Panc1 (cell line): ENCODE measurements at regions not wholly inside any gene's neighbourhood (a gene's known extent, or its start where the extent isn't known, plus 50 kb on each side); places are given as distances from the start of the nearest gene placed in this dataset.

ENCODE experiments used
- ATAC-seq: fragments of 200-7000 bp; cut with Tn5 transposase; 2 replicates; pipeline ENCODE4 v1.9.1; 2020; ENCODE audit warnings: mild to moderate bottlenecking, moderate library complexity
- BruUV-seq: library from RNA; stranded (reverse); fragments of 400-500 nt; replicated peaks from 2 replicates; lab custom pipeline; 2021; lab: Mats Ljungman, UMichigan
- CTCF ChIA-PET: fragments of 300-600 bp; sonication (Branson Sonifier 250); formaldehyde crosslinking; loops from one replicate; lab custom pipeline; 2022; ENCODE audit warnings: antibody characterized with exemption; lab: Charles Lee
- POLR2A ChIA-PET: fragments of 300-600 bp; sonication (Branson Sonifier 250); formaldehyde crosslinking; loops from one replicate; lab custom pipeline; 2022; ENCODE audit warnings: antibody characterized with exemption; lab: Charles Lee
- DNase-seq: peaks from one replicate; pipeline ENCODE4 v3.0.0-alpha.2; 2010; ENCODE audit warnings: low read depth, low spot score
- H3K27ac ChIP-seq: 2 replicates; pipeline ENCODE4 v1.5.1; 2011; ENCODE audit warnings: mild to moderate bottlenecking, low read length, inconsistent platforms
- H3K27me3 ChIP-seq: fragments of 200-500 bp; sonication (Bioruptor generic); 2 replicates; pipeline ENCODE4 v1.6.0; 2014; ENCODE audit warnings: low read length, inconsistent platforms; ENCODE audit not compliant: control insufficient read depth, insufficient read depth
- H3K36me3 ChIP-seq: fragments of 200-500 bp; sonication (Bioruptor generic); 2 replicates; pipeline ENCODE4 v1.5.1; 2014; ENCODE audit warnings: inconsistent platforms, mild to moderate bottlenecking, low read length, moderate library complexity; ENCODE audit not compliant: control insufficient read depth, insufficient read depth
- H3K4me1 ChIP-seq: 2 replicates; pipeline ENCODE4 v1.5.1; 2011; ENCODE audit warnings: inconsistent platforms, mild to moderate bottlenecking, low read length, moderate library complexity; ENCODE audit not compliant: control insufficient read depth, insufficient read depth
- H3K4me3 ChIP-seq, 2 experiments: 2 replicates each; pipeline ENCODE4 v1.5.1; 2011 to 2012; ENCODE audit warnings: low read depth in 2 of 2, low read length in 2 of 2, mild to moderate bottlenecking in 2 of 2, inconsistent platforms in 1 of 2, moderate library complexity in 1 of 2
- H3K9me3 ChIP-seq: fragments of 200-500 bp; sonication (Bioruptor generic); 2 replicates; pipeline ENCODE4 v1.5.1; 2014; ENCODE audit warnings: low read depth, mild to moderate bottlenecking, inconsistent platforms, low read length, moderate library complexity; ENCODE audit not compliant: control insufficient read depth, insufficient read depth
- CTCF ChIP-seq: fragments of 450-650 bp; IDR thresholded peaks from 2 replicates; pipeline ENCODE4 v1.5.1; 2017; ENCODE audit warnings: mild to moderate bottlenecking
- POLR2AphosphoS5 ChIP-seq: IDR thresholded peaks from 2 replicates; pipeline ENCODE4 v1.6.1; 2012; ENCODE audit warnings: mild to moderate bottlenecking, low read depth, low read length, moderate library complexity
- SIN3A ChIP-seq: IDR thresholded peaks from 2 replicates; pipeline ENCODE4 v1.6.1; 2012; ENCODE audit warnings: low read depth, mild to moderate bottlenecking, low read length, moderate library complexity, borderline replicate concordance; ENCODE audit not compliant: insufficient read depth
- TCF7L2 ChIP-seq: IDR thresholded peaks from 2 replicates; pipeline ENCODE4 v1.6.1; 2011; ENCODE audit warnings: mild to moderate bottlenecking, low read depth, low read length, inconsistent platforms
- in situ Hi-C: cut with HindIII; loops from 2 replicates; pipeline ENCODE4 v1.10.0; 2016; ENCODE audit warnings: low sequenced_read_pairs, low pct_unique_long_range_greater_than_20kb
- intact Hi-C: fragments of 100-400 bp; cut with micrococcal nuclease; formaldehyde crosslinking; loops from one replicate; pipeline ENCODE4 v1.10.0; 2022; ENCODE audit not compliant: unreplicated experiment
- TF ChIP-seq, protein P1 (sequence below), 2 experiments: IDR thresholded peaks; 2 replicates each; pipeline ENCODE4 v1.6.1; 2011 to 2012; ENCODE audit warnings: low read depth in 2 of 2, control low read depth in 1 of 2, low read length in 1 of 2, mild to moderate bottlenecking in 1 of 2, moderate library complexity in 1 of 2; ENCODE audit not compliant: insufficient read depth in 1 of 2

GRCh38 chr13:90769387-90769786 is 578.1 kb upstream of the MIR17HG start:
- no peaks in the 10 kb centered on the region; the same call in 1 of the 2 replicates for H3K36me3 ChIP-seq
- H3K4me1 ChIP-seq, result no peaks in the 10 kb centered on the region
- POLR2A ChIA-PET, result no interaction called here
- CTCF ChIA-PET, result no interaction called here
- in situ Hi-C loops, result no loop called here
- ATAC-seq, result no peak
- no peak overlapping the region for H3K4me3 ChIP-seq
- H3K9me3 ChIP-seq, result no peaks in the 10 kb centered on the region
- BruUV-seq, result no TSS peak
- no peak for DNase-seq
- no peak for TF ChIP-seq SIN3A
- TF ChIP-seq, protein P1, sequence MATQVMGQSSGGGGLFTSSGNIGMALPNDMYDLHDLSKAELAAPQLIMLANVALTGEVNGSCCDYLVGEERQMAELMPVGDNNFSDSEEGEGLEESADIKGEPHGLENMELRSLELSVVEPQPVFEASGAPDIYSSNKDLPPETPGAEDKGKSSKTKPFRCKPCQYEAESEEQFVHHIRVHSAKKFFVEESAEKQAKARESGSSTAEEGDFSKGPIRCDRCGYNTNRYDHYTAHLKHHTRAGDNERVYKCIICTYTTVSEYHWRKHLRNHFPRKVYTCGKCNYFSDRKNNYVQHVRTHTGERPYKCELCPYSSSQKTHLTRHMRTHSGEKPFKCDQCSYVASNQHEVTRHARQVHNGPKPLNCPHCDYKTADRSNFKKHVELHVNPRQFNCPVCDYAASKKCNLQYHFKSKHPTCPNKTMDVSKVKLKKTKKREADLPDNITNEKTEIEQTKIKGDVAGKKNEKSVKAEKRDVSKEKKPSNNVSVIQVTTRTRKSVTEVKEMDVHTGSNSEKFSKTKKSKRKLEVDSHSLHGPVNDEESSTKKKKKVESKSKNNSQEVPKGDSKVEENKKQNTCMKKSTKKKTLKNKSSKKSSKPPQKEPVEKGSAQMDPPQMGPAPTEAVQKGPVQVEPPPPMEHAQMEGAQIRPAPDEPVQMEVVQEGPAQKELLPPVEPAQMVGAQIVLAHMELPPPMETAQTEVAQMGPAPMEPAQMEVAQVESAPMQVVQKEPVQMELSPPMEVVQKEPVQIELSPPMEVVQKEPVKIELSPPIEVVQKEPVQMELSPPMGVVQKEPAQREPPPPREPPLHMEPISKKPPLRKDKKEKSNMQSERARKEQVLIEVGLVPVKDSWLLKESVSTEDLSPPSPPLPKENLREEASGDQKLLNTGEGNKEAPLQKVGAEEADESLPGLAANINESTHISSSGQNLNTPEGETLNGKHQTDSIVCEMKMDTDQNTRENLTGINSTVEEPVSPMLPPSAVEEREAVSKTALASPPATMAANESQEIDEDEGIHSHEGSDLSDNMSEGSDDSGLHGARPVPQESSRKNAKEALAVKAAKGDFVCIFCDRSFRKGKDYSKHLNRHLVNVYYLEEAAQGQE (IDR thresholded peaks at IDR 0.05; ENCODE audit: insufficient read depth in 1 of 2, low read depth in 2 of 2, low read length in 1 of 2), result no peak
- TF ChIP-seq POLR2AphosphoS5, result no peak
- no peak for TF ChIP-seq CTCF
- no peak for TF ChIP-seq TCF7L2
- intact Hi-C loops, result no loop called here
- no peaks in the 10 kb centered on the region for H3K27me3 ChIP-seq
- H3K27ac ChIP-seq, result no peak overlapping the region; the same call in 1 of the 2 replicates

GRCh38 chr13:90770334-90770733 is 577.2 kb upstream of the MIR17HG start:
- Histone ChIP-seq H3K27me3 (no peaks in the 10 kb centered on the region), H3K4me3 (no peak overlapping the region), H3K27ac (no peak overlapping the region), H3K4me1 (no peaks in the 10 kb centered on the region), H3K9me3 (no peaks in the 10 kb centered on the region), H3K36me3 (no peaks in the 10 kb centered on the region; the same call in 1 of the 2 replicates)
- DNase-seq (no peak), ATAC-seq (no peak)
- TF ChIP-seq POLR2AphosphoS5 (no peak), SIN3A (no peak), CTCF (no peak), TCF7L2 (no peak)
- TF ChIP-seq, protein P1 (IDR thresholded peaks at IDR 0.05; ENCODE audit: insufficient read depth in 1 of 2, low read depth in 2 of 2, low read length in 1 of 2), result no peak
- in situ Hi-C loops, result no loop called here
- no TSS peak for BruUV-seq
- intact Hi-C loops, result no loop called here
- CTCF ChIA-PET, result no interaction called here
- POLR2A ChIA-PET, result no interaction called here
